H9 (cell line): ENCODE measurements at regions not wholly inside any gene's neighbourhood (a gene's known extent, or its start where the extent isn't known, plus 50 kb on each side); places are given as distances from the start of the nearest gene placed in this dataset.

Experiments used
- DNase-seq: peaks from one replicate; pipeline ENCODE4 v3.0.0-alpha.2; 2017
- H2AFZ ChIP-seq: one replicate; pipeline ENCODE4 v1.6.1; 2013; ENCODE audit warnings: mild to moderate bottlenecking, low read length, control low read depth, moderate library complexity
- H2AK5ac ChIP-seq: 2 replicates; pipeline ENCODE4 v1.6.1; 2013; ENCODE audit warnings: low read length, control low read depth, mixed read lengths; ENCODE audit not compliant: insufficient read length
- H2BK120ac ChIP-seq: one replicate; pipeline ENCODE4 v1.6.1; 2013; ENCODE audit warnings: low read depth, mild to moderate bottlenecking, low read length, control low read depth, inconsistent platforms; ENCODE audit not compliant: poor library complexity, severe bottlenecking
- H2BK12ac ChIP-seq: 2 replicates; pipeline ENCODE4 v1.6.1; 2013; ENCODE audit warnings: low read length, control low read depth, mixed read lengths, low read depth; ENCODE audit not compliant: insufficient read length
- H2BK15ac ChIP-seq: 2 replicates; pipeline ENCODE4 v1.6.1; 2013; ENCODE audit warnings: low read depth, low read length, control low read depth
- H2BK20ac ChIP-seq: one replicate; pipeline ENCODE4 v1.6.1; 2013; ENCODE audit warnings: low read depth, mild to moderate bottlenecking, low read length, control low read depth, inconsistent platforms; ENCODE audit not compliant: poor library complexity, severe bottlenecking
- H2BK5ac ChIP-seq: 2 replicates; pipeline ENCODE4 v1.6.1; 2013; ENCODE audit warnings: low read length, control low read depth, mixed read lengths; ENCODE audit not compliant: insufficient read length
- H3K14ac ChIP-seq: 2 replicates; pipeline ENCODE4 v1.6.1; 2013; ENCODE audit warnings: low read length, control low read depth; ENCODE audit not compliant: insufficient read depth
- H3K18ac ChIP-seq: 2 replicates; pipeline ENCODE4 v1.6.1; 2013; ENCODE audit warnings: low read depth, mild to moderate bottlenecking, mixed read lengths, low read length, control low read depth; ENCODE audit not compliant: insufficient read length
- H3K23ac ChIP-seq: 2 replicates; pipeline ENCODE4 v1.6.1; 2013; ENCODE audit warnings: low read length, control low read depth, mixed read lengths, low read depth; ENCODE audit not compliant: insufficient read length
- H3K23me2 ChIP-seq: 2 replicates; pipeline ENCODE4 v1.6.1; 2013; ENCODE audit warnings: low read depth, mild to moderate bottlenecking, mixed read lengths, low read length, control low read depth; ENCODE audit not compliant: insufficient read length, poor library complexity, severe bottlenecking
- H3K27ac ChIP-seq: 2 replicates; pipeline ENCODE4 v1.5.1; 2013; ENCODE audit warnings: low read length, control low read depth, mixed read lengths, low read depth; ENCODE audit not compliant: insufficient read length
- H3K27me3 ChIP-seq: 2 replicates; pipeline ENCODE4 v1.6.1; 2013; ENCODE audit warnings: low read length, control low read depth, inconsistent platforms; ENCODE audit not compliant: insufficient read depth
- H3K4ac ChIP-seq: 2 replicates; pipeline ENCODE4 v1.6.1; 2013; ENCODE audit warnings: low read depth, mild to moderate bottlenecking, control low read depth, inconsistent platforms, low read length, moderate library complexity
- H3K4me1 ChIP-seq: 2 replicates; pipeline ENCODE4 v1.6.1; 2013; ENCODE audit warnings: low read length, control low read depth, inconsistent platforms; ENCODE audit not compliant: insufficient read depth
- H3K4me2 ChIP-seq: 2 replicates; pipeline ENCODE4 v1.6.1; 2013; ENCODE audit warnings: low read length, control low read depth, mixed read lengths; ENCODE audit not compliant: insufficient read length, insufficient read depth
- H3K56ac ChIP-seq: 2 replicates; pipeline ENCODE4 v1.6.1; 2013; ENCODE audit warnings: low read depth, mild to moderate bottlenecking, mixed read lengths, low read length, control low read depth; ENCODE audit not compliant: insufficient read length
- H3K79me1 ChIP-seq: 2 replicates; pipeline ENCODE4 v1.6.1; 2013; ENCODE audit warnings: low read depth, mild to moderate bottlenecking, moderate library complexity, low read length, control low read depth, inconsistent platforms; ENCODE audit not compliant: insufficient read depth, poor library complexity, severe bottlenecking
- H3K79me2 ChIP-seq: 2 replicates; pipeline ENCODE4 v1.6.1; 2013; ENCODE audit warnings: low read length, control low read depth, inconsistent platforms; ENCODE audit not compliant: insufficient read depth
- H3K9ac ChIP-seq: 2 replicates; pipeline ENCODE4 v1.6.1; 2013; ENCODE audit warnings: low read length, control low read depth, mixed read lengths; ENCODE audit not compliant: insufficient read length; ENCODE audit errors: extremely low read depth
- H3K9me3 ChIP-seq: one replicate; pipeline ENCODE4 v1.6.1; 2013; ENCODE audit warnings: low read depth, low read length, inconsistent platforms; ENCODE audit not compliant: control insufficient read depth
- H3T11ph ChIP-seq: one replicate; pipeline ENCODE4 v1.6.1; 2013; ENCODE audit warnings: mild to moderate bottlenecking, low read length, control low read depth, inconsistent platforms
- H4K20me1 ChIP-seq: one replicate; pipeline ENCODE4 v1.6.1; 2013; ENCODE audit not compliant: control insufficient read depth, insufficient read length, insufficient read depth
- H4K5ac ChIP-seq: 2 replicates; pipeline ENCODE4 v1.6.1; 2013; ENCODE audit warnings: low read depth, mild to moderate bottlenecking, mixed read lengths, low read length, control low read depth; ENCODE audit not compliant: insufficient read length
- H4K8ac ChIP-seq: replicated peaks from 2 replicates; pipeline ENCODE4 v1.6.1; 2013; ENCODE audit warnings: low read length, control low read depth, mixed read lengths, low read depth; ENCODE audit not compliant: insufficient read length
- H4K91ac ChIP-seq: 2 replicates; pipeline ENCODE4 v1.6.1; 2013; ENCODE audit warnings: low read depth, mild to moderate bottlenecking, moderate library complexity, mixed read lengths, low read length, control low read depth; ENCODE audit not compliant: insufficient read length
- H3K27ac Mint-ChIP-seq, 3 experiments: 2 replicates in 2 of 3; 3 replicates in 1 of 3; pipeline ENCODE4 v1.8.0; 2020 to 2021; ENCODE audit warnings: mixed read lengths in 3 of 3, mild to moderate bottlenecking in 1 of 3, moderate library complexity in 1 of 3
- H3K27me3 Mint-ChIP-seq: 2 replicates; pipeline ENCODE4 v1.8.0; 2021; ENCODE audit warnings: low read depth, mild to moderate bottlenecking, moderate library complexity, mixed read lengths
- H3K36me3 Mint-ChIP-seq, 3 experiments: 2 replicates in 2 of 3; 3 replicates in 1 of 3; pipeline ENCODE4 v1.8.0; 2020 to 2021; ENCODE audit warnings: low read depth in 3 of 3, mixed read lengths in 3 of 3; ENCODE audit not compliant: insufficient read depth in 1 of 3
- H3K4me1 Mint-ChIP-seq, 2 experiments: 2 replicates each; pipeline ENCODE4 v1.8.0; 2020; ENCODE audit warnings: mixed read lengths in 2 of 2
- H3K4me3 Mint-ChIP-seq, 2 experiments: 2 replicates in 1 of 2; 3 replicates in 1 of 2; pipeline ENCODE4 v1.8.0; 2020 to 2021; ENCODE audit warnings: mild to moderate bottlenecking in 2 of 2, mixed read lengths in 2 of 2, moderate library complexity in 1 of 2
- H3K9me3 Mint-ChIP-seq, 2 experiments: 2 replicates in 1 of 2; 3 replicates in 1 of 2; pipeline ENCODE4 v1.8.0; 2020; ENCODE audit warnings: mild to moderate bottlenecking in 2 of 2, mixed read lengths in 2 of 2, moderate library complexity in 1 of 2
- WGBS: extraction: QIAGEN DNeasy Blood & Tissue Kit; methylation state at CpG from one replicate; pipeline ENCODE4 v1.1.7; 2013; ENCODE audit warnings: missing lambda C conversion rate, low lambda C conversion rate, mixed read lengths; ENCODE audit not compliant: insufficient read length; ENCODE audit errors: extremely low coverage; 5-methylcytosine and 5-hydroxymethylcytosine counted together
- TF ChIP-seq, protein P1 (sequence below): fragments of 200-600 bp; sonication (generic); conservative IDR thresholded peaks from 3 replicates; pipeline ENCODE4 v1.8.0; 2021; ENCODE audit warnings: antibody characterized with exemption, mild to moderate bottlenecking

DNA sequence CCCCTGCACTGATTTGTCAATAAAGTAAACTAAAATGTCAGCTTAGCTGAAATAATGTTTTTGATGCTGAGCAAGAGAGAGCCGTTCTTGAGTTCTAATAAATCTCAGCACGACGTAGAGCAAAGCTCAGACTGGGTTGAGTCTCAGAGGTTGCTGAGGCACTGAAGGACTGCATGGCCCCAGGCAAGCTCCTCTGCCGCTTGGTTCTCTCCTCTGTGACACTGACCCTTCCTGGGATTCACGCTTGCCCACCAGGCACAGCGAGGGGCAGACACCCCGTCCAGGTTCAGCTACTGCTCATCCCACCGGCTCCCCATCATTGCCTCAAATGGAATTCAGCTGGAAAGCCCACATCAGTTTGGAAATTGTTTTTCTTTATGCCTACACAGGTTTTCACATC lies 129.8 kb downstream of the IRX2 start:
- TF ChIP-seq, protein P1, sequence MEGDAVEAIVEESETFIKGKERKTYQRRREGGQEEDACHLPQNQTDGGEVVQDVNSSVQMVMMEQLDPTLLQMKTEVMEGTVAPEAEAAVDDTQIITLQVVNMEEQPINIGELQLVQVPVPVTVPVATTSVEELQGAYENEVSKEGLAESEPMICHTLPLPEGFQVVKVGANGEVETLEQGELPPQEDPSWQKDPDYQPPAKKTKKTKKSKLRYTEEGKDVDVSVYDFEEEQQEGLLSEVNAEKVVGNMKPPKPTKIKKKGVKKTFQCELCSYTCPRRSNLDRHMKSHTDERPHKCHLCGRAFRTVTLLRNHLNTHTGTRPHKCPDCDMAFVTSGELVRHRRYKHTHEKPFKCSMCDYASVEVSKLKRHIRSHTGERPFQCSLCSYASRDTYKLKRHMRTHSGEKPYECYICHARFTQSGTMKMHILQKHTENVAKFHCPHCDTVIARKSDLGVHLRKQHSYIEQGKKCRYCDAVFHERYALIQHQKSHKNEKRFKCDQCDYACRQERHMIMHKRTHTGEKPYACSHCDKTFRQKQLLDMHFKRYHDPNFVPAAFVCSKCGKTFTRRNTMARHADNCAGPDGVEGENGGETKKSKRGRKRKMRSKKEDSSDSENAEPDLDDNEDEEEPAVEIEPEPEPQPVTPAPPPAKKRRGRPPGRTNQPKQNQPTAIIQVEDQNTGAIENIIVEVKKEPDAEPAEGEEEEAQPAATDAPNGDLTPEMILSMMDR: no peak

More for the DNA sequence above, 129.8 kb downstream of the IRX2 start:
- Histone ChIP-seq H3K56ac (no peak overlapping the region), H2AFZ (no peak overlapping the region), H3K4ac (no peak overlapping the region), H2BK120ac (no peak overlapping the region), H3K9me3 (no peaks in the 10 kb centered on the region), H3K79me2 (no peaks in the 10 kb centered on the region), H2BK12ac (no peak overlapping the region), H3K14ac (no peak overlapping the region), H3K79me1 (no peaks in the 10 kb centered on the region), H4K91ac (no peak overlapping the region), H3K27ac (no peak overlapping the region), H2BK20ac (no peak overlapping the region), H3T11ph (no peak overlapping the region), H3K27me3 (no peaks in the 10 kb centered on the region), H3K18ac (no peak overlapping the region), H2BK15ac (no peak overlapping the region), H3K4me1 (no peaks in the 10 kb centered on the region), H3K23me2 (no peaks in the 10 kb centered on the region), H2BK5ac (no peak overlapping the region), H3K23ac (no peak overlapping the region), H4K20me1 (no peaks in the 10 kb centered on the region), H4K8ac (no peak overlapping the region), H2AK5ac (no peak overlapping the region), H4K5ac (no peak overlapping the region), H3K4me2 (no peak overlapping the region), H3K9ac (no peak overlapping the region)
- H3K4me1 Mint-ChIP-seq: no peaks in the 10 kb centered on the region
- no peaks in the 10 kb centered on the region; the same call in 1 of the 2 replicates for H3K27me3 Mint-ChIP-seq
- H3K9me3 Mint-ChIP-seq: no peaks in the 10 kb centered on the region
- no peak for DNase-seq
- no peaks in the 10 kb centered on the region for H3K36me3 Mint-ChIP-seq
- WGBS: no CpG with 5 or more reads among the region's 8 CpGs
- no peak overlapping the region for H3K27ac Mint-ChIP-seq
- no peak overlapping the region for H3K4me3 Mint-ChIP-seq
